ENCODE measurements at regions not wholly inside any gene's neighbourhood (a gene's known extent, or its start where the extent isn't known, plus 50 kb on each side); places are given as distances from the start of the nearest gene placed in this dataset.

DNA sequence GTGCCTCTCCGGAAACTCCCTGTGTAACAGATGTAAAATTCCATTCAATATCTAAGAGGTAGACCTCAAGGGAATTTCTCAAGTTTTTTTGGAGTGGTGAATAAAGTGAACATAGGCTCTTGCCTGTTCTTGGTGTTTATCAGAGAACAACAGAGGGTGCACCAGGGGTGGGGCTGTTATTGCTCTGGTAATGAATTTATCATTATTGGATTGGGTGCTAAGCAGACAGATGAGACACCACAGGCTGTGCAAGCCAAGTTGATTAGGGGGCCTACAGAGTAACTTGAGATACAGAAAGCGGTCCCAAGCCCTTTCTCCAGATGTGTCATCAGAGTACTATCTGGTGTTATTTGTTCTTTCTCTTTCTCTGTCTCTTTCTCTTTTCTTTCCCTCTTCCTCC, 286.3 kb downstream of the OSR1 start:
- ChIA-PET CTCF (no interaction called here), POLR2A (no interaction called here)
- TF ChIP-seq CTCF (IDR thresholded peaks at IDR 0.05; ENCODE audit: low read depth, low read length) = no peak
- Histone ChIP-seq H3K27me3 (ENCODE audit: control insufficient read depth, insufficient read depth, low read length) (no peaks in the 10 kb centered on the region), H3K27ac (ENCODE audit: low read depth, low read length) (no peak overlapping the region), H3K4me3 (ENCODE audit: low read depth, low read length) (no peak overlapping the region), H3K9me3 (ENCODE audit: control insufficient read depth, insufficient read depth, low read length) (no peaks in the 10 kb centered on the region)
- DNase-seq (ENCODE audit: low read depth, low spot score) = no peak

GRCh38 chr2:19070886-19071285, 287.5 kb downstream of the OSR1 start:
- CTCF ChIA-PET = interaction anchor here (0.6 kb wide), 1 partner anchor 29 kb away, joined by 3 read pairs; no protein-coding TSS in a partner anchor
- Histone ChIP-seq H3K4me3 (ENCODE audit: low read depth, low read length) (no peak overlapping the region), H3K27ac (ENCODE audit: low read depth, low read length) (no peak overlapping the region), H3K27me3 (ENCODE audit: control insufficient read depth, insufficient read depth, low read length) (no peaks in the 10 kb centered on the region), H3K9me3 (ENCODE audit: control insufficient read depth, insufficient read depth, low read length) (no peaks in the 10 kb centered on the region)
- no peak for DNase-seq (ENCODE audit: low read depth, low spot score)
- TF ChIP-seq CTCF (IDR thresholded peaks at IDR 0.05; ENCODE audit: low read depth, low read length) = no peak
- POLR2A ChIA-PET = no interaction called here

- ChIA-PET CTCF (no interaction called here), POLR2A (no interaction called here)
- H3K27me3 ChIP-seq (ENCODE audit: control insufficient read depth, insufficient read depth, low read length) = no peaks in the 10 kb centered on the region
- H3K9me3 ChIP-seq (ENCODE audit: control insufficient read depth, insufficient read depth, low read length) = no peaks in the 10 kb centered on the region
- no peak for DNase-seq (ENCODE audit: low read depth, low spot score)
- no peak for TF ChIP-seq CTCF (IDR thresholded peaks at IDR 0.05; ENCODE audit: low read depth, low read length)
- no peak overlapping the region for H3K4me3 ChIP-seq (ENCODE audit: low read depth, low read length)
- no peak overlapping the region for H3K27ac ChIP-seq (ENCODE audit: low read depth, low read length)
Measured at GRCh38 chr2:19068206-19068605, 290.2 kb downstream of the OSR1 start.

- no peak overlapping the region for H3K27ac ChIP-seq (ENCODE audit: low read depth, low read length)
- no peak for DNase-seq (ENCODE audit: low read depth, low spot score)
- H3K9me3 ChIP-seq (ENCODE audit: control insufficient read depth, insufficient read depth, low read length) = no peaks in the 10 kb centered on the region
- POLR2A ChIA-PET = no interaction called here
- H3K4me3 ChIP-seq (ENCODE audit: low read depth, low read length) = no peak overlapping the region
- H3K27me3 ChIP-seq (ENCODE audit: control insufficient read depth, insufficient read depth, low read length) = no peaks in the 10 kb centered on the region
- CTCF ChIA-PET = no interaction called here
- TF ChIP-seq CTCF (IDR thresholded peaks at IDR 0.05; ENCODE audit: low read depth, low read length) = no peak
Measured at GRCh38 chr2:19062370-19062769, 296.1 kb downstream of the OSR1 start.

DNA sequence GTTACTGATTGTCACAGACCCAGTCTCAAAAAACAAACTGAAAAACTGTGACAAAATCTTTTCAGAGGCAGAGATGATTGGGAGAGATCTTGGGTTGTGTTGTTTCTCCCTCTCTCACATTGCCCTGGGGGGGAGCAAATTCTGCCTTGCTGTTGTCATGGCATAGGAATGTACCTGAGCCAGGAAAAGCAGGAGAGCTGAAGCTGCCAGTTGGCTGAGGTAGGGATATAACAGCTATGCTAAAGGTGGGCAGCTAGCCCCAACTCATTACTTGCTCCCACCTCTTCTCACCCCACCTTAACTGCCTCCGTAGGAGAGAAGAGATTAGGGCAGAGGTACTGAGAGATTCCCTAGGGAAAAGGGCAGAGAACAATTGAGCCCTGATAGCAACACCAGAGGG, 299.3 kb downstream of the OSR1 start:
- ChIA-PET CTCF (no interaction called here), POLR2A (no interaction called here)
- no peak for TF ChIP-seq CTCF (IDR thresholded peaks at IDR 0.05; ENCODE audit: low read depth, low read length)

More for the DNA sequence above, 299.3 kb downstream of the OSR1 start:
- H3K4me3 ChIP-seq (ENCODE audit: low read depth, low read length) = no peak overlapping the region
- no peak overlapping the region for H3K27ac ChIP-seq (ENCODE audit: low read depth, low read length)
- H3K9me3 ChIP-seq (ENCODE audit: control insufficient read depth, insufficient read depth, low read length) = no peaks in the 10 kb centered on the region
- no peak for DNase-seq (ENCODE audit: low read depth, low spot score)
- H3K27me3 ChIP-seq (ENCODE audit: control insufficient read depth, insufficient read depth, low read length) = no peaks in the 10 kb centered on the region
